Tibial nerve (tissue), 3 donors: ENCODE measurements at regions not wholly inside any gene's neighbourhood (a gene's known extent, or its start where the extent isn't known, plus 50 kb on each side); places are given as distances from the start of the nearest gene placed in this dataset.

Experiments used
- CTCF ChIP-seq, 5 experiments: fragments of 200-600 bp in 3 of 5; fragments of 450-650 bp in 2 of 5; sonication (generic) in 3 of 5; IDR thresholded peaks; one replicate each; pipeline ENCODE4 v1.5.1; 2016 to 2019; ENCODE audit warnings: antibody characterized with exemption in 5 of 5, mild to moderate bottlenecking in 3 of 5, moderate library complexity in 2 of 5
- POLR2A ChIP-seq, 2 donors: fragments of 450-650 bp; IDR thresholded peaks; one replicate each; pipeline ENCODE4 v1.6.1; 2017; ENCODE audit warnings: antibody characterized with exemption in 2 of 2, mild to moderate bottlenecking in 2 of 2, moderate library complexity in 2 of 2

- TF ChIP-seq CTCF (IDR thresholded peaks at IDR 0.05), result no peak
- TF ChIP-seq POLR2A (IDR thresholded peaks at IDR 0.05), result no peak
These were observed 238.2 kb downstream of the CDH7 start for GRCh38 chr18:65988972-65989371.
